ENCODE measurements at regions not wholly inside any gene's neighbourhood (a gene's known extent, or its start where the extent isn't known, plus 50 kb on each side); places are given as distances from the start of the nearest gene placed in this dataset.

DNA sequence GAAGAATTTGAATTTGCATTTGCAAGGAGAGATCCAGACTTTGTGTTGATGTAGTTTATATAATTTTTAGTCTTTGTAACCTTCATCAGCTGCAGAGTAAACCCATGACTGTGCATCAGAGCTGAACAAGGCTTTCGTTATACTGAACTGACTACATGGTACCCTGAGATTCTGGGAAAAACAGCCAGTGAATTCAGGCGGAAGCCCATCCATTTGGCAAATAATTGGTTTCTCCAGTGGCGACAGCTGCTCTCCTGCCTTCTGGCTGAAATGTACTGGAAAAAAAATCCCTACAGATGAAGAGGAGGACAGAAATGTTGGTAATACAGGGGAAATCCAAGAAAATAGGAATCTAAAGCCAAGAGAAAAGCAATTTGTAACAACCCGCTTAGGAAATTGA lies 657.5 kb upstream of the CDH7 start:
- Mint-ChIP-seq H3K27ac (no peak overlapping the region), H3K27me3 (no peaks in the 10 kb centered on the region), H3K4me1 (no peaks in the 10 kb centered on the region), H3K4me3 (no peak overlapping the region), H3K36me3 (no peaks in the 10 kb centered on the region), H3K9me3 (peaks cover 4% of the 10 kb centered on the region)

DNA sequence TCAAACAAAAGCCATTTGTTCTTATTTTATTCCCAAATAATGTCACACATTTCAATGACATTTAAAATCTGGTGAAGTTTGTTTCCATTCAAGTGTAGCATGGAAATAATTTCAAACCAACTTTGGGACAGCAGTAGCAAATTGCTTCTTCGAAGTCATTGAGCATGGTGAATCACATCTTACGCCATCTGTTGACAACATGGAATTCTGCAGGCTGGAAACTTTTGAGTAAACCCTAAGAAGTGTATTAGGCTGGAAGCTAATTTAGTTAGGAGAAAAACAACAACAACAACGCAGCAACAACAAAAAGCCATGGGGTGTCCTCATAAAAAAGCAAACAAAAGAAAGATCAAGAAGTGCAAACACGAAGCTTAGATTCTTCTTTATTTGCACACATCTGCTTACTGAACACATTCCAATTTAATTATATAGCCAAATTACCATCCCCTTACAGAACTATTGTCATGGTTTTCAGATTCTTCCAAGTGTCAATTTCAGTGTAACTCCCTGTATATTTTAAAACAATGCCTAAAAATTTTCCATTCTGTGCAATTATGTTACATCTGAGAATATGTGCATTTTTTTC lies 659.0 kb upstream of the CDH7 start:
- H3K4me1 Mint-ChIP-seq = no peaks in the 10 kb centered on the region
- H3K27ac Mint-ChIP-seq = no peak overlapping the region
- H3K9me3 Mint-ChIP-seq = peaks cover 4% of the 10 kb centered on the region
- no peaks in the 10 kb centered on the region for H3K27me3 Mint-ChIP-seq
- no peak overlapping the region for H3K4me3 Mint-ChIP-seq
- H3K36me3 Mint-ChIP-seq = no peaks in the 10 kb centered on the region

DNA sequence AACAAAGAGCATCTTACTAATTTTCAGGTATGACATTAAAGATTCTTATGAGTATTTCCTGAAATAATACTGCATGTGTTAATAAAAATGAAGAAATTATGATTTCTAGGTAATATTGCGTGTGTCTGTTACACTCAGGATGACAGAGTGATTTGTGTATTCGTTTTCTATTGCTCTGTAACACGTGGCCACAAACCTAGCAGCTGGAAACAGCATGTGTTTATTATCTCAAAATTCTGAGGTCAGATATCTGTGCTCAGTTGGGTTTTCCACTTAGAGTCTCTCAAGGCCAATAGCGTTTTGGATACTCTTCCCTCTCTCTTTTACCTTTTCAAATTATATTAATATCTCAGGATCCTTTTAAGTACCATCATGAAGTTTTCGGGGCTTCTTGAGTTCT lies 667.9 kb upstream of the CDH7 start:
- Mint-ChIP-seq H3K4me3 (no peak overlapping the region), H3K36me3 (no peaks in the 10 kb centered on the region), H3K9me3 (peaks cover 8% of the 10 kb centered on the region), H3K27me3 (no peaks in the 10 kb centered on the region), H3K27ac (no peak overlapping the region), H3K4me1 (no peaks in the 10 kb centered on the region)

DNA sequence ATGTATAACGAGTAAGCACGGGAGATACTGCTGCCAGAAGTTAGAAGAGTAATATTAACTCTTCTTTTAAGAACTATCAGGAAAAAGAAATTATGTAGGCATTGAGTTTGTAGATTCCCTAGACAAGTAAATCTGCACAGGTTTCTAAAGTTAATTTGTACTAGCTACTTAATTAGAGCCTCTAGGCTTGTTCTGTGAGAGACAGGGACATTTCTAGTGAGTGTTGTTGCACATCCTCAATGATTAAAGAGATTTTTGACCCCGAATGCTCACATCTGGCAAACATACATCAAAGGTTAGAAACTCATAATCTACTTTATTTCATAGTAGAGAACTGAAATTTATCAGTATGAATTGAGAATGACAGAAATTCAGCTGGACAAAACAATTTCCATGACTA lies 669.0 kb upstream of the CDH7 start:
- H3K27me3 Mint-ChIP-seq = no peaks in the 10 kb centered on the region
- H3K4me1 Mint-ChIP-seq = no peaks in the 10 kb centered on the region
- H3K4me3 Mint-ChIP-seq = no peak overlapping the region
- no peak overlapping the region for H3K27ac Mint-ChIP-seq
- no peaks in the 10 kb centered on the region for H3K36me3 Mint-ChIP-seq
- H3K9me3 Mint-ChIP-seq = peaks cover 8% of the 10 kb centered on the region

DNA sequence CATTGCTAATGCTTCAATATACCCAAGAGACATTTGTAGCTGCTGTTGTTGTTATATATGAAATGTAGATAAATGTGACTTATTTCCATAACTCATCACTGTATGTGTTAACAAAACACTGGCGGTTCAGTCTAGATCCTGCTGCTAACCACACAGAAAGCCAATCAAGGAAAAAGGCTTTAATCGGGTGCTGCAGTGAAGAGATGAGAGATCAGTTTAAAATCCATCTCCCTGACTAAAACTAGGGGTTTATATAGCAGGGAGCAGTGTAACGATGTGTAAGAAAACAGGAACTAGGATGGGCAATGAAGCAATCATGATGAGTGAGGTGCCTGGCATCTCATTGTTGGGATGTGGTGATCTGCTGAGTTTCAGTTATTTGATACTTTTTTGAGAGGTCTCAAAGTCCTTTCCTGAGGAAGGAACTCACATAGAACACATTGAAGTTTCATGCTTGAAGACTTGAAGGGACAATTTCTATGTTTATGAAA lies 677.7 kb upstream of the CDH7 start:
- Mint-ChIP-seq H3K27me3 (no peaks in the 10 kb centered on the region), H3K36me3 (no peaks in the 10 kb centered on the region), H3K4me1 (no peaks in the 10 kb centered on the region), H3K4me3 (no peak overlapping the region), H3K27ac (no peak overlapping the region), H3K9me3 (peaks cover 16% of the 10 kb centered on the region)

DNA sequence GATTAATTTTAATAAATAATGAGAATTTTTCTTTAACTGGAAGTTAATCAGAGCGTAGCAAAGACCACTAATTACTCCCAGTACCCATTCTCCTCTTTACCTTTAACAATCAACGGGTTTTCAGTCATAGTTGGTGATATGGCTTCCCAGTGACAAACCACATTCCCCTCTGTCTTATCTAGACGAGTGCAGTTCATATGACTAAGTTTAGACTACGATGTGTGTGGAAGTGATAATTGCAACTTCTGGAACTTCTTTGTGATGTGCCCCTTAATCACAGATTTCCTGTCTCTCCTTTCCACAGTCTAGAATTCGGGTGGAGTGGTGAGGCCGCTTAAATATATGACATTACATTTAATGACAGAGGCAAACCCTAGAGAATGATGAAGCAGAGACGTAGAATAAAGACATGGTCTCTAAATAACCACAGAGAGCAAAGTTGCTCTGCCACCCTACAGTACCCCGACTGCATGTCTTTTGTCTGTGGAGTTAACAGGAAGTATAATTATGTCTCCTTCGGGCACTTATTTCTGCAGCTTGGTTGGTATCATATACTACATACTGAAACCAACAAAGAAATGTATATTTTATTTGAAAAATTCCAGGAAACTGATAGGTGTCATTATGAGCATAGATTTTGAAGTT lies 693.3 kb upstream of the CDH7 start:
- no peak overlapping the region for H3K4me3 Mint-ChIP-seq
- no peak overlapping the region for H3K27ac Mint-ChIP-seq
- no peaks in the 10 kb centered on the region for H3K27me3 Mint-ChIP-seq
- peaks cover 17% of the 10 kb centered on the region for H3K9me3 Mint-ChIP-seq
- no peaks in the 10 kb centered on the region for H3K36me3 Mint-ChIP-seq
- H3K4me1 Mint-ChIP-seq = no peaks in the 10 kb centered on the region

DNA sequence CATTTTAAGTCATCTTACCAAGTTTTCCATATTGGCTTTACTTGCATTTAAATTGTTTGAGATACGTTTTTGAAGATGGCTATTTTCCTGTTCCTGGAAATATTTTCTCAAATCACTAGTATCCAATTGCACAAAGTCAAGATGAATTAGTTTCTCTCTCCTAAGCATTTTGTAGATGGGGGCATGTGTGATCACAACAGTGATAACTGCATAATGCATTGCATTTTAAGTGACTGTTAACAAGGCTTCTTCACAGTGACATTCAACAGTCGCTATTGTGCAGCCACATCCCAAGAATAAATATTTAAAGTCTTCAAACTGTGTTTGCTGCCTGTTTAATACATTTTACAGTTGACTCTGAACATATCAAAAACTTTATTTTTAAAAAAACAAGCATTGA lies 694.2 kb upstream of the CDH7 start:
- Mint-ChIP-seq H3K27me3 (no peaks in the 10 kb centered on the region), H3K36me3 (no peaks in the 10 kb centered on the region), H3K4me1 (no peaks in the 10 kb centered on the region), H3K27ac (no peak overlapping the region), H3K9me3 (peaks cover 11% of the 10 kb centered on the region), H3K4me3 (no peak overlapping the region)

DNA sequence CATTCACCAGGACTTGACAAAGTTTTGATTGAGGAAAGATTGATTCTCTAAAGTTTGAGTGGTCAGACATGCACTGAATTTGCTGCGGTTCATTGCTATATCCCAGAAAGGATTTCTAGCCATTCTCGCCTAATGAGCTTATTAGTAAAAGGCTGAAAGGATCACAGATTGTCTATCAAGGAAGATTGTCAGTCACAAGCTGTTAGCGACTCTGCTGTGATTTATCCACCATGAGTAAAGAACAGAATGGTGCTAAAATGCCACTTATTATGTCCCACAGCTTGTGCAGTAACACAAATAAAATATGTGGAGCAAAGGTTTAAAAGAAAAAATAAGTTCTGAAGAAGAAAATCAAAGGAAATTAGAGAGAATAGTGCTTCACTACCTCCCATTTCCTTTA lies 701.2 kb upstream of the CDH7 start:
- Mint-ChIP-seq H3K27ac (no peak overlapping the region), H3K4me3 (no peak overlapping the region), H3K9me3 (peaks cover 13% of the 10 kb centered on the region), H3K4me1 (no peaks in the 10 kb centered on the region), H3K36me3 (no peaks in the 10 kb centered on the region), H3K27me3 (no peaks in the 10 kb centered on the region)

DNA sequence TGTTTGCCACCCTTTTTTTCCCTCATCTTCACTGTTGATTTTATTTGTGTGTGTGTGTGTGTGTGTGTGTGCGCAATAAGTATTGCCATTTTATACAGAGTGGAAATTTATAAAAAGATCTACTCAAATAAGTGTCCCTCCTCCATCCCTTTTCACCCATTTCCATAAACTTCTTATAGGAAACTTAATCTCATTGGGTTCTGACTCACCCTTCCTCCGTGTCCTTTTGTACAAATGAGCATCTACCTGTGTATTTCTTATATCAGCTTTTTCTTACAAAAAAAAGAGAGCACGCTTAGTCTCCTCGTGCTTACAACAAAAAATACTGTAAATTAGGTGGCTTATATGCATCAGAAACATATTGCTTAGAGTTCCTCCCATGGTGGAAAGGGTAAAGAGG lies 711.2 kb upstream of the CDH7 start:
- no peaks in the 10 kb centered on the region for H3K36me3 Mint-ChIP-seq
- H3K4me3 Mint-ChIP-seq = no peak overlapping the region
- H3K9me3 Mint-ChIP-seq = peaks cover 5% of the 10 kb centered on the region
- H3K27ac Mint-ChIP-seq = no peak overlapping the region
- no peaks in the 10 kb centered on the region for H3K27me3 Mint-ChIP-seq
- H3K4me1 Mint-ChIP-seq = no peaks in the 10 kb centered on the region

DNA sequence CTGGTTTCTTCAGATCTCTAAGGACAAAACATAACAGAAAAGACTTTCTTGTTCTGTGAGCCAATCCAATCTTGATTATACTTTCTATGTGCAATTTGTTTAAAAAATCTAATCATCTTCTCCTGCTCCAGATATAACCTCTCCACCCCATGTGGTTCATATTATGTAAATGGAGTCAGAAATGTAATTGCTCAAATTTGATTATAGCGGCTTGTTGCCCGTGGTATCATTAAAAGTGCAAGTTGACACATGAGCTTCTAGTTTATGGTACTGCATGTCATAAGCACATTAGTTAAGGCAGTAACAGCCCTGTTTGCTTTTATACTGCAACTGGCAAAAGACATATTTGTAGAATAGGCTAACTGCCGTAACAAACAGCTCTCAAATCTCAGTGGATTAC lies 715.1 kb upstream of the CDH7 start:
- Mint-ChIP-seq H3K27ac (no peak overlapping the region), H3K9me3 (no peaks in the 10 kb centered on the region), H3K36me3 (no peaks in the 10 kb centered on the region), H3K4me1 (no peaks in the 10 kb centered on the region), H3K4me3 (no peak overlapping the region), H3K27me3 (no peaks in the 10 kb centered on the region)

DNA sequence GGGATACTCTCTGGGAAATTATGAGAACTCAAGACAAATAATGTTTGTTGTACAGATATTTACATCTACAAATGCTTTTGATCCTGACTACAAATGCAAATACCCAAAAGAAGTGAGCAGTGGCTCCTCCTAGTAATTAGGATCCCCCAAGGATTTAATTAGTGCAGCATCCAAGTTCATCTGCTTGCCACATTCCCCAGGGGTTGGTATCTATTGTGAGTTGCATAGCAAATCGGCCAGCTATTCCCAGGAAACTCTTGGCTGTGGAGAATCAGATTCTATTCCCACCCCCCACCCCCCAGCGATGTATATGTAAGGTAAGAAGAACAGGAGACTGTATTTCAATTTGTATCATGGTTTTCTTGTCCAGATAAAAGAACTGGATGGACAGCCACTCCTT lies 725.1 kb upstream of the CDH7 start:
- H3K9me3 Mint-ChIP-seq = no peaks in the 10 kb centered on the region
- H3K4me3 Mint-ChIP-seq = no peak overlapping the region
- H3K36me3 Mint-ChIP-seq = no peaks in the 10 kb centered on the region
- H3K4me1 Mint-ChIP-seq = no peaks in the 10 kb centered on the region
- H3K27ac Mint-ChIP-seq = no peak overlapping the region
- no peaks in the 10 kb centered on the region for H3K27me3 Mint-ChIP-seq

DNA sequence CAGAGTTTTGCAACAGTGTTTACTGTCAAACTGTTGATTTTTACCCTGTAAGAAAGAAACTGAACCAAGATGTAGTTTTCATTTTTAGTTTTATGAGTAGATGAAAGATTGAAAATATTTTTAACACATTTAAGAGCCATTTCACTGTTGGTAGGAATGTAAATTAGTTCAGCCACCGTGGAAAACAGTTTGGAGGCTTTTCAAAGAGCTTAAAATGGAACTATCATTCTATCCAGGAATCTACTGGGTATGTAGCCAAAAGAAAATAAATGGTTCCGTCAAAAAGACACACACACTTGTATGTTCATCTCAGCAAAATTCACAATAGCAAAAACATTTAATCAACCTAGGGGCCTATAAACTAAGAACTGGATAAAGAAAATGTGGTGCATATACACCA lies 729.8 kb upstream of the CDH7 start:
- H3K36me3 Mint-ChIP-seq = no peaks in the 10 kb centered on the region
- H3K27ac Mint-ChIP-seq = no peak overlapping the region
- no peak overlapping the region for H3K4me3 Mint-ChIP-seq
- H3K9me3 Mint-ChIP-seq = no peaks in the 10 kb centered on the region
- no peaks in the 10 kb centered on the region for H3K27me3 Mint-ChIP-seq
- no peaks in the 10 kb centered on the region for H3K4me1 Mint-ChIP-seq

DNA sequence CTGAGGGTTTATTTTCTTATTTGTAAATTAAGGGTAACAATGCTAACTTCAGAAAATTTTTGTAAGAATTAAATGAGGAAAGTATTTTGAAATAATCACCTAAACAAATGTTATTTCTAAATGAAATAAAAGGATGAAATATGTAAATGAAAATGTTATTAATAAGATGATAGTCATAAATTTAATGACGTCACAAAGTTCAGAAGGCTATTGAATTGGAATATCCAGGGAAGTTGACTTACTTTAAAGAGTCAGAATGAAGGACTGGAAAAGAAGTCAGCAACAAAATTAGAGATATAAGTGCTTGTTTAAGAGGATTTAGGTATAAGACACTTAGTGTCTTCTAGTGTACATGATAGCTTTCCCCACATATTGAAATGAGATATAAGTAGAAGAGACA lies 732.6 kb upstream of the CDH7 start:
- H3K36me3 Mint-ChIP-seq = no peaks in the 10 kb centered on the region

DNA sequence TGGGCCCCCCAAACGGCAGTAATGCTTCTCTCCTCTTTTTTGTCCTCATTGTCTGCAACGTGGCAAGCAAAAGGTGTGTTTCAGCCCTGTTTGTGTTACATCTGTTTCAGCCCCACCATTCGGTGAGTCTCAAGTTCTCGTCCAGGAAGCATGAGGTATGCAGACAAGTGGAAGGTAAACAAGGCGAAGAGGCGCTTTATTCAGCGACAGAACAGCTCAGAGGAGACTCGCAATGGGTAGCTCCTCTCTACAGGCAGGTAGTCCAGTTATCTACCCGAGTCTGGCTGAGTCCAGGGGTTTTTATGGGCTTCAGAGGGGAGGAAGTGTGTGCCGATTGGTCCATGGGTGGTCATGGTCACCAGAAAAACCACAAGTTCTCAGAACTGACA lies 733.4 kb upstream of the CDH7 start:
- Mint-ChIP-seq H3K27me3 (no peaks in the 10 kb centered on the region), H3K27ac (no peak overlapping the region), H3K4me3 (no peak overlapping the region), H3K9me3 (peaks cover 11% of the 10 kb centered on the region), H3K4me1 (no peaks in the 10 kb centered on the region), H3K36me3 (no peaks in the 10 kb centered on the region)

More for the DNA sequence above, 732.6 kb upstream of the CDH7 start:
- no peak overlapping the region for H3K4me3 Mint-ChIP-seq
- no peak overlapping the region for H3K27ac Mint-ChIP-seq
- no peaks in the 10 kb centered on the region for H3K4me1 Mint-ChIP-seq
- no peaks in the 10 kb centered on the region for H3K27me3 Mint-ChIP-seq
- H3K9me3 Mint-ChIP-seq = peaks cover 10% of the 10 kb centered on the region

DNA sequence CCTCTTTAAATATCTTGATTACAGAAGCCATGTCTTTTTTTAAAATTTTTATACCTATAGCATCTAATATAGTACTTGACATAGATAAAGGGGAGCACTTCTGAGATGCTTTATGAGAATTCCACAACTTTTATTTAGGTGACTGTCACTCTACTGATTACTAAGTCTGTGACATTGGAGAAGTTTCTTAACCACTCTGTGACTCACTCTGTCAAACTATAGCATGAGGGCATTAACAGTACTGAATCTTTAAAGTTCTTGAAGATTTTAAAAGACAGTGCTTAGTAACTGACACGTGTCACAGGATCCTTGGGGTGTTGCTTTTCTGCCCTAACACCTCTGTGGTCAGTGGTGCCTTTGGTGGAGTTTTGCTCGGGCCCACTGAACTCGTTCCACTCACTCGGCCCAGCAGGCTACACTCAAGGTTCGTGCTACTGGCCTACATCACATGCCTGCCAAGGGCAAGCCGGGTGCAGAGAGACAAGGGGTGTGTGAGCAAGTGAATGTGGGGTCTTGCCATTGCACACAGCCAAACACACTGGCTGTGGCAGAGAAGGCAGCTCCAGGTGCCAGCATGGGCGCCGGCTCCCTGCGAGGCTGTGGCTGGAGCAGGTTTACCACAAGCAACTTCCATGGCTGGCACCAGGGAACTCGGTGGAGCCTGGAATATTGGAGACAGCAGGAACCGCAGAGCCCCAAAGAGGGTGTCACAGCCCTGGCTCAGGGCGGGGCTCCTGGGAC lies 734.0 kb upstream of the CDH7 start:
- no peaks in the 10 kb centered on the region for H3K4me1 Mint-ChIP-seq
- no peak overlapping the region for H3K27ac Mint-ChIP-seq
- H3K9me3 Mint-ChIP-seq = peaks cover 11% of the 10 kb centered on the region
- H3K4me3 Mint-ChIP-seq = no peak overlapping the region
- no peaks in the 10 kb centered on the region for H3K36me3 Mint-ChIP-seq
- H3K27me3 Mint-ChIP-seq = no peaks in the 10 kb centered on the region

DNA sequence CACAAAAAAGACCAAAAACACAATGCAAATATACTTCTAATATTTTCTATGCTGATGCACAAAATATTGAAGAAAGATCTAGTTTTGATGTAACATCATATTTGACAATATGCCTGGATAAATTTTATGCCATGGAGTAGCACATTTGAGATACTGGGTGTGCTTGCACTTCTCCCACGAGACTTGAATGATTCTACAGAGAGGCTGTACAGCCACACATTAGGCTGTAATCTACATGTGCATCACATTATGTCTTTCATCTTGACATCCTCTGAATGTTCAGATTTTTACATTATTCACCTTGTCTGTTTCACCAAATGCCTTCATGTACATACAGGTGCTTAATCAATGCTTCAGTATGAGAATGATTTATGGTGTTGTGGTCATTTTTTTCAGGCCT lies 756.4 kb upstream of the CDH7 start:
- no peak overlapping the region for H3K27ac Mint-ChIP-seq
- H3K27me3 Mint-ChIP-seq = no peaks in the 10 kb centered on the region
- H3K4me1 Mint-ChIP-seq = no peaks in the 10 kb centered on the region
- no peak overlapping the region for H3K4me3 Mint-ChIP-seq
- H3K36me3 Mint-ChIP-seq = no peaks in the 10 kb centered on the region
- H3K9me3 Mint-ChIP-seq = no peaks in the 10 kb centered on the region
